NK-92 treated with Interleukin-12 subunit alpha and Interleukin-12 subunit beta, amount 100 ng/mL, for 24 hours (cell line): ENCODE measurements at regions not wholly inside any gene's neighbourhood (a gene's known extent, or its start where the extent isn't known, plus 50 kb on each side); places are given as distances from the start of the nearest gene placed in this dataset.
A peak's percentile ranks its signal among the peaks of the same experiment; 100 is the strongest.

Experiments used
- DNase-seq: peaks from one replicate; lab custom pipeline; 2025; lab: John Stamatoyannopoulos, UW

DNA sequence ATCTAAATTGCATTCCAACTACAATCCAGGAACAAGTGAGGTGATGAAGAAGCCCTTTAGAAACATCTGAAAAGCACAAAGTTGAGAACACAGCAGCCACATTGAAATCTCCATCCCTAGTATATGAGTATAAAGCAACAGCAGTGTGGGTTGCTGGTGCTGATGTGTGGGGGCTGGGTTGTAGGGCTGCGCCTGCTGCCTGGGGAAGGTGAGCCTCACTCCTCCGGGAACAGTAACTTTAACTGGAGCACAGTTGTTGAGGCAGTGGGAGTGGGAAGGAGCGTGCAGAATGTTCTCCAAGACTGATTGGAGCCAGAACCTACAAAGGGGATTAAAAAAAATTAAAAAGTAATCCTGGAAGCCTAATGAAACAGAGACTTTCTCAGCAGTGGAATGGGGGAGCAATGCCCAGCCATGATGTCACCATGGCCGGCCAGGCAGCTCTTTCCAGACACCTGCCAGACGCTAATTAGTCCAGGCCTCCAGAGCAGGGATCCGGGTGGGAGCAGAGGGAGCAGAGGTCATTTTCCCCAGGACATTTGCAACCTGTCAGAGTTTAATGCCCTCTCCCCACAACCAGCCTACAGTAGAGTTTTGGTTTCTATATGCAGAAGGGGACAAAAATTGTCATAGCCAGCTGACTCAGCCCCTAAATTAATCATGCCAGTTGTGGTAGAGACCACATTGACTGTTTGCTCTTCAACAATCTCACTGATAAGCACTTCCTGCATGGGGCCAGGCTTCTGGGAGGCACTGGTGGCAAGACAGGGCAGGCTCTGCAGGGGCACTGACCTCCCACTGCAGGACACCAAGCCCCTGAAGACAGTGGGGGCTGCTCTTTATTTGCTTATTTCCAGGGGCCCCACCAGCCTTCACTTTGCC is 133.0 kb upstream of the ZNF32 start:
- peak; percentile 52 for DNase-seq

DNA sequence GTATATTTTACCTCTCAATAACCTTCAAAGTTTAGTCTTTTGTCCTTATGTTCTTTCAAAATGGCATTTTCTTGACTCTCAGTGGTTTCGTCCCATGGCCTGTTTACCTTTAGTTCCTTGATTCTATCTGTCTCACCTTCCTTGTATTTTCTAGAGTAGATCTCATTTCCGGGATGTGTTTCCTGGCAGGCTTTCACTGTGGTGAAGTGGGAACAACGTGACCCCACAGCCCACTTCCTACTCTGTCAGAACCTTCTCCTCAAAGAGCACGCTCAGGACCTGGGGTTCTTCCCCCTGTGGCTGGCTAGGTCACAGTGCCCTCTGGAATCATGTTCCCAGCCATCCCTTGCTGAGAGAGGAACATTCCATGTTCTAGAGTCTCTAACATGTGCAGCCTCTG is 129.9 kb upstream of the ZNF32 start:
- no peak for DNase-seq

DNA sequence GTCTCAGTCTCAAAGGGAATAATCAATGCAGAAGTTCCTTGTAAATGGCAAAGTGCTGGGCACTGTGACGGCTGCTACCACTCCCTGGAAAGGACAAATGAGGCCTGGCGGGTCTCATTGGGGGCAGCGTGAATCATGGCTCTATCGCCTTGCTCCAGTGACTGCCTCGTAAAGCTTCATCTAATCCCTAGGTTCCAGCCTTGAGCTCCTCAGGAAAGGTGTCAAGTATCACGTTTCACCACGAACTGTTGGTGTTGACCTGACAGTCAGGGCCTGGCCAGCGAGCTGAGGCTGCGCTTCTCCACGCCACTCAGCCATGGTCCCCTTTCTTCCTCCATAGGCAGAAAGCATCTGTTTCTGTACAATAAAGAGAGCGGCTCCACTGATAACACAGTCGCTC is 126.7 kb upstream of the ZNF32 start:
- DNase-seq: no peak

DNA sequence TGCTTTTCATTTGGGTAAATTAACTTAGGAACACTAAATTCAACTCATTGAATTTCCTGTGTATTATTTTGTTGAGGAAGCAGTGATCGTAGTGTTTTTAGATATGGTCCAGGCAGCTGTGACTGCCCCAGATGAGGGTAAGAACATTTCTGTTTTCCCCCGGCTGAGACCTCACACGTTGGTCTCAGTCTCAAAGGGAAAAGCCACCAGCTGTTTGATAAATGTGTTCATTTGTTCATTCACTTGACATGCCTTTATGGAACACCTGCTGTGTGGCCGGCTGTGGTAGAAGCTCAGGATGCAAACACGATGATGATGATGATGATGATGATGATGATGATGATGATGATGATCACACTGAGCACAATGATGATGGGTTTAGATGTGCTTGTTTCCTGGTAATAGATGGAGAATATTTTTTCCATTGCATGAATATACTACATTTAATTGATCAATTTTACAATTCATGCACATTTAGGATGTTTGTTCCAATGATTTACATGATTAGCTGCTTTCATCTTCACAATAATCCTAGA is 125.6 kb upstream of the ZNF32 start:
- DNase-seq: no peak

DNA sequence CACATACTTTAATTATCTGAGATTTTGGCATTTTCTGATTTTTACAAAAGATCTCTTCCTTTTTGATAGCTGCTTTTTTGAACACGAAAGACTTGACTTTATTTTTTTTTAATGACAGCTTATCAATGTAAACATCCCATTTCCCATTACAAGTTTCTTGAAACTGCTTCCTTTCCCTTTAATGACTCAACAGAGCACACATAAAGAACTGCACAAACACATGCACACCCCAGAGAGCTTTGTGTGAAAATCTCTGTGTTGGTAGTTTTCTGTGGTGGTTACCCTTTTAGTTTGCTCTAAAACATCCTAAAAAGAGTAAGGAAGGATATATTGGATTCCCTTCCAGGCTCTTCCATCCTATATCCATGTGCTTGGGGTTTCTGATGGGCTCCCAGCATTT is 125.1 kb upstream of the ZNF32 start:
- no peak for DNase-seq

DNA sequence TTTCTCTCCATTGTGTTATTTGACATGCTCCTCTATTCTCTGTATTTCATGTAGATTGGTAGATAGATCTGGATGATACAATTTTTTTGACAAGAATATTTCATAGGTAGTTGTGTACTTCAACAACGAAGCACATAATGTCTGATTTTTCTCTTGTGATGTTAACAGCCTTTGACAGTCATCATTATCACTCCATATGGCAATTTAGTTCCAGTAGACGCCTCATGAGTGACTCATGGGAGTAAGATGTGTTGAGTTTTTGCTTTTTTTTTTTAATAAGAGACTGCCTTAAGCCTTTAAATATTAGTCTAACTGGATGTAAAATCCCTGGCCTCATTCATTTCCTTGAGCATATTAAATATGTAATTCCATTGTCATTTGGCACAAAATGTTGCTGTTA is 123.5 kb upstream of the ZNF32 start:
- no peak for DNase-seq

DNA sequence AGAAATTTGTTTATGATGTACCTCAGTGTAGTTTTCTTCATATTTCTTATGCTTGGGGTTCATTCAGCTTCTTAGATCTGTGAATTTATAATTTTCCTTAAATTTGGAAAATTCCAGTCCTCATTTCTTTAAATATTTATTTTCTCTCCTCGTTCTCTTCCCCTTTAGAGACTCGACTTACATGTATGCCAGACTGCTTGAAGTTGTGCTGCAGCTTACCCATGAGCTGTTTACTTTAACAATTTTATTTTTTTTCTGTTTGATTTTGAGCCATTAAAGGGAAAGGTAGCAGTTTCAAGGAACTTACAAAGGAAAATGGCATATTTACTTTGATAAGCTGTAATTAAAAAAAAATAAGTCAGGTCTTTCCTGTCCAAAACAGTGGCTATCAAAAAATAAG is 123.0 kb upstream of the ZNF32 start:
- no peak for DNase-seq

DNA sequence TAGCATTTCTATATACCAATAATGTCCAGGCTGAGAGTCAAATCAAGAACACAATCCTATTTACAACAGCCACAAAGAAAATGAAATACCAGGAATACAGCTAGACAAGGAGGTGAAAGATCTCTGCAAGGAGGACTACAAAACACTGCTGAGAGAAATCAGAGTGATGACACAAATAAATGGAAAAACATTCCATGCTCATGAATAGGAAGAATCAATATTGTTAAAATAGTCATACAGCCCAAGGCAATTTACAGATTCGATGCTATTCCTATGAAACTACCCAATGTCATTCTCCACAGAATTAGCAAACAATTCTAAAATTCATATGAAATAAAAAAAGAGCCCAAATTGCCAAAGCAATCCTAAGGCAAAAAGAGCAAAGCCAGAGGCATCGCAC is 116.8 kb upstream of the ZNF32 start:
- DNase-seq: no peak

DNA sequence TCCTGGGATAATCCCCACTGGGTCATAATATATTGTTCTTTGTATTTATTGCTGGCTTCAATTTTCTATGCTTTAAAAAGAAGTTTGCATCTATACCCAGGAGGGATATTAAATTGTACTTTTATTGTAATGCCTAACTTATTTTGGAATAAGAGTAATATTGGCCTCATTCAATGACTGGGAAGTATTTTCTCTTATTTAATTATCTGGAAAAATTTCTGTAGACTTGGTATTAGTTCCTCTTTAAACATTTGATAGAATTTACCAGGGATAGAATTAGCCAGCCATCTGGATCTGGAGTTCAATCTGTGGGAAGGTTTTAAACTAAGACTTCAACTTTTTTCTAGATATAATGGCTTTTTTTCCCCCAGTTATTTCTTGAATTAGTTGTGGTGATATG is 115.2 kb upstream of the ZNF32 start:
- no peak for DNase-seq

DNA sequence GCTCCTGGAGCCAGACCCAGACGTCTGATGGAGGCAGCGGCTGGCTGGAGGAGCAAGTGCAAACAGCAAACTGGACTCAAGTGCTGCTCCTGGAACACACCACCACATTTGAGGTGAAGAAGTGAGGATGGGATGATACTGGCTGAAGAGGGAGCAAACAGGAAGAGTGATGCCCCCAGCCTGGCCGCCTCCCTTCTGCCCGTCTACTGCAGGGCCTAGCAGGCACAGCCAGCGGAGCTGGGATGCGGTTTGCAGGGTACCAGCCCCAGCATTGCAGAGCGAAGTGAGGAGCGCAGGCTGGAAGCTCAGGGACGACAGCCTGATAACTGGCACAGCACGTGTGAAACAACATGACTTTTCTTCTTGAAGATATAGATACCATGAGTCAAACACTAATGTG is 111.8 kb upstream of the ZNF32 start:
- DNase-seq: no peak

DNA sequence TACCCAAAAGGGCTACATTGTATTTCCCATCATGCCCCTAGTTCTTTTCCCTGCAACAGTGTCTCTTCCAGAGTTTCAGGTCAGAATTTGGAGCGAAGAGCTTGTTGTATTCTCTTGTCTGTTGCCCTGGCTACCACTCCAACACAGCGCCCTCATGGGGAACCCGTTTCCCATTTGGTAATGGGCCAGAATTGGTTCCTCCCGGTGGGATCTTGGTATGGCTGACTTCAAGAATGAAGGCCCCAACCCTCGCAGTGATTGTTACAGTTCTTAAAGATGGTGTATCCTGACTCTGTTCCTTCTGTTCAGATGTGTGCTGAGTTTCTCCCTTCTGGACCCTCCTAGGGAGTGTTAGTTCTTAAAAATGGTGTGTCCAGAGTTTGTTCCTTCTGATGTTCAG is 110.5 kb upstream of the ZNF32 start:
- DNase-seq: no peak

DNA sequence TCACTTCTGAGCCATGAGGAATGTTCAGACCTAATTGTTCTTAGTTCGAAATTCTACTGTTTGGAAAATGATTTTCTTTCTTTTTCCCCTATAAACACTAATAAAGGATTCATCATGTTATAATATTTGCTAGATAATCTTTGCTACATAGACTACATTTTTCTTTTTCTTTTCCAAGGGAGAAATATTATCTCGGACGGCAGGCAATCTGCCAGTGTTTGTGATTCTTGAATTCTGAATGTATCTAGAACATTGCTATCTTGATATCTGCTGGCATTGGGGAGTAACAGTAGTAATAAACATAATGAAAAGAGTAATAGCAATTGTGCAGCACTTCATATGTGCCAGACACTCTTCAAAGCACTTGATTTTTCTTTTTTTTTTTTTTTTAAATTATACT is 107.7 kb upstream of the ZNF32 start:
- DNase-seq: no peak

DNA sequence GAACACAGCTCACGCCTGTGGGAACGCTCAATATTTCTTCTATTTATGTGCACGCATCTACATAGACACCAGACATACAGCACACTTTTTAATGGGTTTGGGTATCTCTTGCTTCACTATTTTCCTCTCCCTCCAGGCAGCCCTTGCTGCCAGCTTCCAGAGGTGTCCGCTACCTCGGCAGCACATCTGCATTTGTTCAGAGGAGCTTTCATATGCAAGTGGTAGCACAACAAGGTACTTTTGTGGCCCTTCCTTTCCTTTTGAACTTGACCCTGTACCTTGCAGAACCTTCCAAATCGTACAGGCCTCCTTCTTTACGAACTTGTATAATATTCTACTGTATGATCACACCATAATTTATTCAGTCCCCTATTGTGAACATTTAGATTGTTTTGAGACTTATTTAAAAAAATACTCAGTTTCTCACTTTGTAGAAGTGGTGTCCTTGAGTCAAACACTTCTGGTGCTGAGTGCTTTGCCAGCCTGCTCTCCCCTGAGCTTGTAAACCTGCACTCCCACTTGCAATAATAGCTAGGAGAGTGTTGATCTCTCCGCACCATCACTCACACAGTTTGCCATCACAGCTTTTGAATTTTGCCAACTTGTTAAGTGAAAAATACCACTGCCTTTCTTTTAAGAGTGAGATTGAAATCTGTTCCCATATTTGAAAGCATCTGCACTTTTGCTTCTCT is 106.0 kb upstream of the ZNF32 start:
- DNase-seq: no peak

DNA sequence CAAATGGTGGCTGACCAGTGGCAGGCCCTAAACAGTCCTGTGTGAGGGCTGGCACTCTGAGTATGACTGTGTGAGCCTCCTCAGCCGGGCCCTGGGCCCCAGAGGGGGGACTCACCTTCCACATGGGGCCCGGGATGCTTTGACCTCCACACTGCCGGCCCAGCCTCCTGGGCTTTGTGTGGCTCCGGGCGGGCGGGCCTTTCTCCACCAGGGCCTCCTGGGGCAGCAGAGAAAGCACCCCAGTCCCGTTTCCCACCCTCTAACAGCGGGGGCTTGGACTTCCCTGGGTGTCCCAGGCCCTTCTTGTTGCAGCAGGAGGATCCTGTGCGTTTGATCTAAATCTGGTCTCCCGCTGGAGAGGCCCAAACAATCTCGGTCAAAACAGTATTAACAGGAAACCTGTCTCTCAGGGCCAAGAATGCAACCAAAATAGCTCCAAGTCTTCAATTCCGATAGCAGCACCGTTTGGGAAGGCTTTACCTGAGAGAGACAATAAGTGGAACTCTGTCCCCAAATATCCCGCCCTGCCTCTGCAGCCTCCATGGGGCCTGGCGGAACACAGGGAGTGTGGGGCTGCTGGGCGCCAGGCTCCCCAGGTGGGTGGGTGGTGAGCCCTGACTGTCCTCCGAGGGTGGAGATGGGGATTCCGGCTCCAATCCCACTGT is 104.8 kb upstream of the ZNF32 start:
- DNase-seq: no peak

DNA sequence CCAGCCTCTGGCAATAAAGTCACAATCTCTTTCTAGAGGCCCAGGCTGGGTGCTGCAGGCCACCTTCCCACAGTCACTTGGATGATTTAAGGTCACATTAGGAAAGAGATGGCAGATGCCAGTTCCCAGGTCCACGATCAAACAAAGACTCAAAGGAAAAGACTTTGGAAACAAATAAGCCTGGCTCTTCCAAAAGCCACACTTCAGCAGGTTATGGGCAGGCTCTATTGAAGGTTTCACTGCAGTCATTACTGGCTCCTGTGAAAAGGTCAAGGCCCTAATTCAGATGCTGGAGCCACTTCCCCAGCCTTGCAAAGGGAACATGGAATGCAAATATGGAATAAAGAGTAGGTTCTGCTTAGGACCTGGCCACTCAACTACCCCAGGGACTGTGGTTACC is 104.0 kb upstream of the ZNF32 start:
- no peak for DNase-seq

DNA sequence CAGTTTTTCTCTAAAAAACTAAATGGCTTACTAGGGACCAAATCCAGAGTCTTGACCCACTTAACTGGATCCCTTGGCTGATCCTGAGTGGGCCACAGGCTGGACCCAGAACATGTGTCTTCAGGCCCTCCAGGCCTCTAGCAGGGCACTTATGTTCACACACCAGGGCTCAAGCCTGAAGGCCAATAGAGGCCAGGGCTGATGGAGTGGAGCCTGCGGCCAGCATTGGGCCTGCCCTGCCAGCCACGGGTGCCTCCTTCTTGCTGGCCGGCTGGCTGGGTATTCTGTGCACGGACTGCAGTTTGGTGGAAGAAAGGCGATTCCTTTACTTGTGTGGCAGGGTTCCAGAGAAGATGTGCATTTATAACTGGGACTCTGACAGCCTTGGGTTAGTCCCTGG is 103.0 kb upstream of the ZNF32 start:
- no peak for DNase-seq

DNA sequence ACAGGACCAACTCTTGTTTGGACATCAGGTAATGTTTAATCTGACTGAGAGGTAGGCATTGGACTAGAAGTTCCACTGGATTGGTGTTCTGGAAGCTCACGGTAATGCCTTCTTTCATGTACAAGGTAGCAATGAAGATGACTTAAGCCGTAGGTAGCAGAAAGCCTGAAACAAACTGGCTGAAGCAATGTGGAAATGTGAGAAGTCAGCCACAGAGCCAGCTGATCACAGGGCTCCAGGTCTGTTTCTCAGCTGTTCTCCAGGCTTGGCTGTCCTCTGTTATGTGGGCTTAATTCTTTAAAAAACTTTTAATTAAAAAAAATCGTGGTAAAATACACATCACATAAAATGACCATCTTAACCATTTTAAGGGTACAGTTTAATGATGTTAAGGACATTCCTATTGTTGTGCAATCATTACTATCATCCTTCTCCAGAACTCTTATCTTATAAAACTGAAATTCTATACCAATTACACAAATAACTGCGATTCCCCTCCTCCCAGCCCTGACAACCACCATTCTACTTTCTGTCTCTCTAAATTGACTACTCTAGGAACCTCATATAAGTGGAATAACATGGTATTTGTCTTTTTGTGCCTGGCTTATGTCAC is 101.4 kb upstream of the ZNF32 start:
- DNase-seq: no peak

DNA sequence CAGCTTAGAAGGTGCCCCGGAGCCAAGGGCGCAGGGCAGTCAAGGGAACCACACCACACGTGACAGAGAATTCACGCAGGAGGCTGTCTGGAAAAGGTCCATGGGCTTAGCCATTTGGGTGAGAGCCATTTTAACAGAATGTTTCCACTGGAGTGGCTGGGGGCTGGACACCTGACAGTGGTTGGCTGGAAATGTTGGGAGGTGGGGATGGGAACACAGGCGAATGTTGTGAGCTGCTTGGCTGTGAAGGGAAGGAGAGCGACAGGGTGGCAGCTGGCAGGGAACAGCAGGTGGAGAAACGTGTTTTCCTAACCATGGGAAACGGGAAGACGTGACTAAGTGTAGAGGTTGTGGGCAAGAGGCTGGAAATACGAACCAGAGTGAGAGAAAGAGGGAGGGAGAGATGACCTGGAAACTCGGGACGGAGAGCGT is 100.5 kb upstream of the ZNF32 start:
- no peak for DNase-seq

DNA sequence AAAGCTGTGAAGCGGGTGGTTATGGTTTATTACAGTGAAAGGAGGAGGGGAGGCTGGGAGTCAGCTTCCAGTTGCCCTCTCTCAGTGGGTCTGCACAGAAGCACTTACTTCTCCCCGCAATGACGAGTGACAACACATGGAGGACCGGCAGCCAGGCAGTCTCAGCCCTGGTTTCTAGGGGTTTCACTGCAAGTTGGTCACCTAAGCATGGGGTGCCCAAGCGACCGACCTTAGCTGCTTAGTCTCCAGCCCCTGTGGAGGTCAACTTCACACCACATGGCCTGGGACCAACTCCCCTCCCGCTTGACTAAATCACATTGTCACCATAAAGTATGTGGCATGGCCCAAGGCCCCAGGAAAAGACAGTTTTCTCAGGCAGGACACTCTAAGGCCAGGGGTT is 99.9 kb upstream of the ZNF32 start:
- DNase-seq: no peak

DNA sequence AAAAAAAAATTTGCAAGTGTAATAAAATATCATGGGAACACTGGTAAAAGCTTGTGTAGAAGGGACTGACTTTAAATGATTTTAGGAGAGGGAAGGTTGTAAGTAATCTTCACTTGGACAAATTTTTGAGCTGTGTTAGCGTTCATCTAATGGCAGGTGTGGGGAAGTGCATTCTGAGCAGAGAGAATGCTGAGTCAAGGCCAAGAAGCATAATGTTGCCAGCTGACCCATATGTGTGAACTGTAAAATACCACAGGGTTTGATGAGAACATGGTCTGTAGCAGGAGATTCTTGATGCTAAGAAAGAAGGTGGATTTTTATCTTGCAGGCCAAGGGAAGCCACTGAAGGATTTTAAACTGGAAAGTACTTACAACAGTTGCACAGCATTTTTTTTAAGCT is 98.2 kb upstream of the ZNF32 start:
- no peak for DNase-seq

DNA sequence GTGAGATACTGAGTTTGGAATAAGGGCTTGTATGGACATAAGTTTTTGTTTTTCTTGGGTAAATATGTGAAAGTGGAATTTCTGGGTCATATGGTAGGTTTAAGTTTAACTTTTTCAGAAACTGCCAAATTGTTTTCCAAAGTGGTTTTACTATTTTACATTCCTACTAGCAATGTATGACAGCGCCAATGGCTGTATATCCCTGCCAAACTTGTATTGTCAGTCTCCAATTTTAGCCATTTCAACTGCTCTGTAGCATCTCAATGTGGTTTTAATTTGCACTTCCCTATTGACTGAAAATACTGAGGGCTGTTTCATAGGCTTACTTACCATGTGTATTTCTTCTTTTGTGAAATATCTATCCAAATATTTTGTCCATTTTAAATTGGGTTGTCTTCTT is 90.5 kb upstream of the ZNF32 start:
- no peak for DNase-seq

DNA sequence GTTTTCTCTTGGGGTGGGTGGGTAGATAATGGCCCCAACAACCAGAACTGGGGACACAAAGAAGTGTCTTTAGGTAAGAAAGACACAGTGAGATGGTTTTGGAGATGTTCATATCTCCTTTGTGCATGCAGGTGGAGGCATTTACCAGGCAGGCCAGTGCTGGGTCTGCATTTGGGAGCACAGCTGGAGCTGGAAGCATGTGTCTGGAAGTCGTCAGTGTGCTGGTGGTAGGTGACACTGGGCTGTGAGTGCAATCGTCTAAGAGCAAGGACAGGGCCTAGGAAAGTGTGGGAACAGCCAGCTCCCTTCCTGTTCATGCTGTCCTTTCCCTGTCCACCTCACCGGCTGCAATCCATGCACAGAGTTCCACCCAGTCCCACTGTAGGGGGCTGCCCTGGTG is 88.3 kb upstream of the ZNF32 start:
- DNase-seq: no peak
